Caco-2 (cell line): ENCODE measurements at regions not wholly inside any gene's neighbourhood (a gene's known extent, or its start where the extent isn't known, plus 50 kb on each side); places are given as distances from the start of the nearest gene placed in this dataset.

ENCODE experiments used
- BruUV-seq: library from RNA; stranded (reverse); fragments of 400-500 nt; replicated peaks from 2 replicates; lab custom pipeline; 2021; lab: Mats Ljungman, UMichigan
- CTCF ChIA-PET: fragments of 300-600 bp; sonication (Branson Sonifier 250); formaldehyde crosslinking; loops from one replicate; lab custom pipeline; 2022; ENCODE audit warnings: antibody characterized with exemption; lab: Charles Lee
- POLR2A ChIA-PET: fragments of 300-600 bp; sonication (Branson Sonifier 250); formaldehyde crosslinking; loops from one replicate; lab custom pipeline; 2022; ENCODE audit warnings: antibody characterized with exemption; lab: Charles Lee
- DNase-seq, 2 experiments: peaks; one replicate each; pipeline versions ENCODE4 v3.0.0 to v3.0.0-alpha.2; 2020 to 2022
- H3K27me3 ChIP-seq: replicated peaks from 2 replicates; pipeline ENCODE4 v1.6.0; 2011; ENCODE audit warnings: low read length; ENCODE audit not compliant: control insufficient read depth, insufficient read depth
- H3K36me3 ChIP-seq: 2 replicates; pipeline ENCODE4 v1.5.1; 2011; ENCODE audit warnings: low read length; ENCODE audit not compliant: control insufficient read depth, insufficient read depth
- H3K4me1 ChIP-seq: fragments of 250-450 bp; sonication (Bioruptor Pico); 2 replicates; pipeline ENCODE4 v1.5.1; 2020; ENCODE audit warnings: mild to moderate bottlenecking
- H3K4me3 ChIP-seq: 2 replicates; pipeline ENCODE4 v1.5.1; 2011; ENCODE audit warnings: low read depth, mild to moderate bottlenecking, control low read depth, low read length
- H3K9me3 ChIP-seq: fragments of 250-450 bp; sonication (Bioruptor Pico); 2 replicates; pipeline ENCODE4 v1.5.1; 2020; ENCODE audit warnings: mild to moderate bottlenecking, moderate library complexity
- H3K27ac Mint-ChIP-seq: one replicate; pipeline ENCODE4 v1.8.0; 2022; ENCODE audit warnings: mixed read lengths; ENCODE audit not compliant: unreplicated experiment
- H3K27me3 Mint-ChIP-seq: one replicate; pipeline ENCODE4 v1.8.0; 2022; ENCODE audit warnings: mixed read lengths; ENCODE audit not compliant: insufficient read depth, unreplicated experiment
- H3K36me3 Mint-ChIP-seq: one replicate; pipeline ENCODE4 v1.8.0; 2022; ENCODE audit warnings: mild to moderate bottlenecking, mixed read lengths; ENCODE audit not compliant: insufficient read depth, unreplicated experiment
- H3K4me1 Mint-ChIP-seq: one replicate; pipeline ENCODE4 v1.8.0; 2022; ENCODE audit warnings: low read depth, mixed read lengths; ENCODE audit not compliant: unreplicated experiment
- H3K4me3 Mint-ChIP-seq: one replicate; pipeline ENCODE4 v1.8.0; 2022; ENCODE audit warnings: mild to moderate bottlenecking, moderate library complexity, mixed read lengths; ENCODE audit not compliant: unreplicated experiment
- H3K9me3 Mint-ChIP-seq: one replicate; pipeline ENCODE4 v1.8.0; 2022; ENCODE audit warnings: mixed read lengths; ENCODE audit not compliant: unreplicated experiment
- CTCF ChIP-seq, 2 experiments: fragments of 200-600 bp in 1 of 2; IDR thresholded peaks; 1 replicate in 1 of 2; 2 replicates in 1 of 2; pipeline versions ENCODE4 v1.5.1 to v1.8.0; 2011 to 2022; ENCODE audit warnings: antibody characterized with exemption in 1 of 2, control low read depth in 1 of 2, inconsistent platforms in 1 of 2, low read depth in 1 of 2, low read length in 1 of 2, mild to moderate bottlenecking in 1 of 2, moderate library complexity in 1 of 2; ENCODE audit not compliant: insufficient read depth in 1 of 2, severe bottlenecking in 1 of 2, unreplicated experiment in 1 of 2
- intact Hi-C: fragments of 100-400 bp; cut with micrococcal nuclease; formaldehyde crosslinking; loops from one replicate; pipeline ENCODE4 v1.10.0; 2022; ENCODE audit not compliant: unreplicated experiment

GRCh38 chr4:67355806-67356205 lies 189.5 kb downstream of the CENPC start:
- TF ChIP-seq CTCF (IDR thresholded peaks at IDR 0.05; ENCODE audit: insufficient read depth in 1 of 2, low read depth in 1 of 2, low read length in 1 of 2, severe bottlenecking in 1 of 2, unreplicated experiment in 1 of 2), result no peak
- Mint-ChIP-seq H3K4me3 (no peak overlapping the region), H3K27ac (no peak overlapping the region), H3K4me1 (no peaks in the 10 kb centered on the region), H3K36me3 (no peaks in the 10 kb centered on the region), H3K9me3 (no peaks in the 10 kb centered on the region), H3K27me3 (no peaks in the 10 kb centered on the region)
- Histone ChIP-seq H3K9me3 (no peaks in the 10 kb centered on the region), H3K36me3 (no peaks in the 10 kb centered on the region), H3K4me3 (no peak overlapping the region), H3K4me1 (no peaks in the 10 kb centered on the region), H3K27me3 (no peaks in the 10 kb centered on the region)
- ChIA-PET POLR2A (no interaction called here), CTCF (no interaction called here)
- BruUV-seq, result no TSS peak
- no peak for DNase-seq
- intact Hi-C loops, result no loop called here

DNA sequence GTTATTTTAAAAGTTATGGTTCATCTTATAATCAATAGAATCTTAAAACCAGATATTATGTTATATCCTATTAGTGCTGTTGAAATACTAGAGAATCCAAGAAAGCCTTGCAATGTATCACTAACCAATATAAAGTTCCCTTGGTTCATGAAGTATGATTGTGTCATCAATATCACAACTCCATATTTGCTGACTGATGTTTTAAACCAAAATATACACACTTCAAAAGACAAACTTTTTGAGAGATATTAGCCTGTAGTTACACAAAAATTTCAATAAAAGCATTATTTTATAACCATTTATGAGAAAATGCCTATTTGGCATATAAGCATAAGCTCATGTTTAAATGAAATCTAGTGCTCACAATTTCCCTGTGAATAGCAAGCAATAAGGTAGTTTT lies 198.6 kb downstream of the CENPC start:
- H3K9me3 Mint-ChIP-seq, result no peaks in the 10 kb centered on the region
- intact Hi-C loops, result no loop called here
- H3K36me3 Mint-ChIP-seq, result no peaks in the 10 kb centered on the region
- no peak overlapping the region for H3K27ac Mint-ChIP-seq
- H3K36me3 ChIP-seq, result no peaks in the 10 kb centered on the region
- H3K4me1 Mint-ChIP-seq, result no peaks in the 10 kb centered on the region
- ChIA-PET CTCF (no interaction called here), POLR2A (no interaction called here)
- BruUV-seq, result no TSS peak
- no peak for DNase-seq
- H3K4me3 Mint-ChIP-seq, result no peak overlapping the region
- no peaks in the 10 kb centered on the region for H3K9me3 ChIP-seq
- no peaks in the 10 kb centered on the region for H3K27me3 ChIP-seq
- no peaks in the 10 kb centered on the region for H3K4me1 ChIP-seq
- H3K4me3 ChIP-seq, result no peak overlapping the region
- no peak for TF ChIP-seq CTCF (IDR thresholded peaks at IDR 0.05; ENCODE audit: insufficient read depth in 1 of 2, low read depth in 1 of 2, low read length in 1 of 2, severe bottlenecking in 1 of 2, unreplicated experiment in 1 of 2)
- H3K27me3 Mint-ChIP-seq, result peaks cover 4% of the 10 kb centered on the region

GRCh38 chr4:67344594-67345380 lies 200.5 kb downstream of the CENPC start:
- TF ChIP-seq CTCF (IDR thresholded peaks at IDR 0.05; ENCODE audit: insufficient read depth in 1 of 2, low read depth in 1 of 2, low read length in 1 of 2, severe bottlenecking in 1 of 2, unreplicated experiment in 1 of 2), result no peak
- ChIA-PET POLR2A (no interaction called here), CTCF (no interaction called here)
- no peaks in the 10 kb centered on the region for H3K36me3 ChIP-seq
- no peak overlapping the region for H3K27ac Mint-ChIP-seq
- no peaks in the 10 kb centered on the region for H3K36me3 Mint-ChIP-seq
- H3K4me3 ChIP-seq, result no peak overlapping the region
- peaks cover 4% of the 10 kb centered on the region for H3K27me3 Mint-ChIP-seq
- no peaks in the 10 kb centered on the region for H3K27me3 ChIP-seq
- DNase-seq, result no peak
- intact Hi-C loops, result no loop called here
- H3K4me1 Mint-ChIP-seq, result no peaks in the 10 kb centered on the region
- no peaks in the 10 kb centered on the region for H3K9me3 ChIP-seq
- H3K4me3 Mint-ChIP-seq, result no peak overlapping the region
- no TSS peak for BruUV-seq
- no peaks in the 10 kb centered on the region for H3K4me1 ChIP-seq
- H3K9me3 Mint-ChIP-seq, result no peaks in the 10 kb centered on the region
